NT2/D1 (cell line): ENCODE measurements at regions not wholly inside any gene's neighbourhood (a gene's known extent, or its start where the extent isn't known, plus 50 kb on each side); places are given as distances from the start of the nearest gene placed in this dataset.

Experiments
- SUZ12 ChIP-seq: IDR thresholded peaks from 2 replicates; pipeline ENCODE4 v1.6.1; 2011; ENCODE audit not compliant: insufficient read length, insufficient read depth; ENCODE audit errors: extremely low read depth
- YY1 ChIP-seq: IDR thresholded peaks from 2 replicates; pipeline ENCODE4 v1.6.1; 2011; ENCODE audit not compliant: insufficient read length, insufficient read depth

- TF ChIP-seq YY1 (no peak), SUZ12 (no peak)
These were observed 169.5 kb upstream of the SMARCAD1 start for GRCh38 chr4:94038195-94038594.
